Activated T-cell treated with anti-CD3 and anti-CD28 coated beads, Interleukin-2, amount 50 U/mL, for 24 hours (primary cell): ENCODE measurements at regions not wholly inside any gene's neighbourhood (a gene's known extent, or its start where the extent isn't known, plus 50 kb on each side); places are given as distances from the start of the nearest gene placed in this dataset.

Source experiments
- DNase-seq: peaks from one replicate; pipeline ENCODE4 v3.0.0-alpha.2; 2020
- H3K27ac Mint-ChIP-seq: 2 replicates; pipeline ENCODE4 v1.8.0; 2020; ENCODE audit warnings: mild to moderate bottlenecking, mixed read lengths
- H3K27me3 Mint-ChIP-seq: 2 replicates; pipeline ENCODE4 v1.8.0; 2020; ENCODE audit warnings: mixed read lengths
- H3K36me3 Mint-ChIP-seq: 2 replicates; pipeline ENCODE4 v1.8.0; 2020; ENCODE audit warnings: low read depth, mixed read lengths
- H3K4me1 Mint-ChIP-seq: 2 replicates; pipeline ENCODE4 v1.8.0; 2020; ENCODE audit warnings: low read depth, mixed read lengths
- H3K4me3 Mint-ChIP-seq: 2 replicates; pipeline ENCODE4 v1.8.0; 2020; ENCODE audit warnings: mild to moderate bottlenecking, moderate library complexity, mixed read lengths
- H3K9me3 Mint-ChIP-seq: 2 replicates; pipeline ENCODE4 v1.8.0; 2020; ENCODE audit warnings: mixed read lengths

GRCh38 chr1:108082738-108083562 is 117.2 kb downstream of the SLC25A24 start:
- no peak for DNase-seq

GRCh38 chr1:108082001-108082400 is 117.0 kb upstream of the VAV3 start:
- no peak overlapping the region for H3K4me3 Mint-ChIP-seq

More at GRCh38 chr1:108082738-108083562, 117.2 kb downstream of the SLC25A24 start:
- Mint-ChIP-seq H3K4me3 (no peak overlapping the region), H3K9me3 (no peaks in the 10 kb centered on the region), H3K27me3 (no peaks in the 10 kb centered on the region), H3K36me3 (no peaks in the 10 kb centered on the region), H3K27ac (peak overlapping the region; percentile 55), H3K4me1 (peaks cover 58% of the 10 kb centered on the region)

GRCh38 chr1:108080448-108080847 is 115.5 kb upstream of the VAV3 start:
- Mint-ChIP-seq H3K9me3 (no peaks in the 10 kb centered on the region), H3K27ac (peak overlapping the region; percentile 72), H3K27me3 (no peaks in the 10 kb centered on the region), H3K4me3 (no peak overlapping the region), H3K4me1 (peaks cover 70% of the 10 kb centered on the region), H3K36me3 (no peaks in the 10 kb centered on the region)
- no peak for DNase-seq

More at GRCh38 chr1:108082001-108082400, 117.0 kb upstream of the VAV3 start:
- Mint-ChIP-seq H3K36me3 (no peaks in the 10 kb centered on the region), H3K9me3 (no peaks in the 10 kb centered on the region), H3K27ac (peak overlapping the region; percentile 48), H3K4me1 (peaks cover 66% of the 10 kb centered on the region), H3K27me3 (no peaks in the 10 kb centered on the region)
- no peak for DNase-seq

- Mint-ChIP-seq H3K4me3 (peak overlapping the region; percentile 18), H3K27me3 (no peaks in the 10 kb centered on the region), H3K9me3 (no peaks in the 10 kb centered on the region), H3K36me3 (no peaks in the 10 kb centered on the region), H3K4me1 (peaks cover 70% of the 10 kb centered on the region), H3K27ac (peak overlapping the region; percentile 79)
- peak; percentile 56 for DNase-seq
These were observed 114.6 kb upstream of the VAV3 start for GRCh38 chr1:108079440-108080025.

- Mint-ChIP-seq H3K27ac (peak overlapping the region; percentile 91), H3K36me3 (no peaks in the 10 kb centered on the region), H3K4me3 (peak overlapping the region; percentile 15), H3K4me1 (peaks cover 62% of the 10 kb centered on the region), H3K9me3 (no peaks in the 10 kb centered on the region), H3K27me3 (no peaks in the 10 kb centered on the region)
- DNase-seq, result no peak
These were observed 113.0 kb upstream of the VAV3 start for GRCh38 chr1:108077991-108078390.

- Mint-ChIP-seq H3K36me3 (no peaks in the 10 kb centered on the region), H3K4me3 (no peak overlapping the region), H3K9me3 (no peaks in the 10 kb centered on the region), H3K4me1 (peaks cover 39% of the 10 kb centered on the region), H3K27ac (no peak overlapping the region), H3K27me3 (no peaks in the 10 kb centered on the region)
- no peak for DNase-seq
These were observed 110.1 kb upstream of the VAV3 start for GRCh38 chr1:108075055-108075454.

- no peaks in the 10 kb centered on the region for H3K27me3 Mint-ChIP-seq
- H3K4me3 Mint-ChIP-seq, result no peak overlapping the region
- no peak overlapping the region for H3K27ac Mint-ChIP-seq
- no peaks in the 10 kb centered on the region for H3K9me3 Mint-ChIP-seq
- H3K36me3 Mint-ChIP-seq, result no peaks in the 10 kb centered on the region
- H3K4me1 Mint-ChIP-seq, result peaks cover 22% of the 10 kb centered on the region
- no peak for DNase-seq
These were observed 107.8 kb upstream of the VAV3 start for GRCh38 chr1:108072776-108073175.

- Mint-ChIP-seq H3K4me3 (no peak overlapping the region), H3K27ac (no peak overlapping the region), H3K36me3 (no peaks in the 10 kb centered on the region), H3K4me1 (peaks cover 17% of the 10 kb centered on the region), H3K27me3 (no peaks in the 10 kb centered on the region), H3K9me3 (no peaks in the 10 kb centered on the region)
- DNase-seq, result no peak
These were observed 107.2 kb upstream of the VAV3 start for GRCh38 chr1:108072212-108072611.

GRCh38 chr1:108071601-108072000 is 106.6 kb upstream of the VAV3 start:
- H3K9me3 Mint-ChIP-seq, result no peaks in the 10 kb centered on the region
- peaks cover 21% of the 10 kb centered on the region for H3K4me1 Mint-ChIP-seq
- no peaks in the 10 kb centered on the region for H3K27me3 Mint-ChIP-seq
- no peak overlapping the region for H3K4me3 Mint-ChIP-seq
- H3K27ac Mint-ChIP-seq, result no peak overlapping the region
- H3K36me3 Mint-ChIP-seq, result no peaks in the 10 kb centered on the region
- no peak for DNase-seq

GRCh38 chr1:108070662-108071061 is 105.7 kb upstream of the VAV3 start:
- Mint-ChIP-seq H3K9me3 (no peaks in the 10 kb centered on the region), H3K36me3 (no peaks in the 10 kb centered on the region), H3K4me1 (peaks cover 18% of the 10 kb centered on the region), H3K4me3 (no peak overlapping the region), H3K27ac (no peak overlapping the region), H3K27me3 (no peaks in the 10 kb centered on the region)
- DNase-seq, result no peak

GRCh38 chr1:108067884-108068540 is 103.0 kb upstream of the VAV3 start:
- no peaks in the 10 kb centered on the region for H3K36me3 Mint-ChIP-seq
- H3K4me1 Mint-ChIP-seq, result peaks cover 24% of the 10 kb centered on the region
- no peaks in the 10 kb centered on the region for H3K9me3 Mint-ChIP-seq
- H3K4me3 Mint-ChIP-seq, result no peak overlapping the region
- no peak for DNase-seq
- no peaks in the 10 kb centered on the region for H3K27me3 Mint-ChIP-seq
- no peak overlapping the region for H3K27ac Mint-ChIP-seq

GRCh38 chr1:108066808-108067207 is 101.8 kb upstream of the VAV3 start:
- no peak for DNase-seq
- peaks cover 17% of the 10 kb centered on the region for H3K4me1 Mint-ChIP-seq
- no peak overlapping the region for H3K4me3 Mint-ChIP-seq
- H3K36me3 Mint-ChIP-seq, result no peaks in the 10 kb centered on the region
- H3K27me3 Mint-ChIP-seq, result no peaks in the 10 kb centered on the region
- peaks cover under 1% of the 10 kb centered on the region for H3K9me3 Mint-ChIP-seq
- no peak overlapping the region for H3K27ac Mint-ChIP-seq

GRCh38 chr1:108064255-108064654 is 99.3 kb upstream of the VAV3 start:
- no peaks in the 10 kb centered on the region for H3K27me3 Mint-ChIP-seq
- H3K4me1 Mint-ChIP-seq, result peaks cover 17% of the 10 kb centered on the region
- no peaks in the 10 kb centered on the region for H3K36me3 Mint-ChIP-seq
- H3K9me3 Mint-ChIP-seq, result peaks cover 4% of the 10 kb centered on the region
- DNase-seq, result no peak
- no peak overlapping the region for H3K4me3 Mint-ChIP-seq
- no peak overlapping the region for H3K27ac Mint-ChIP-seq

- no peaks in the 10 kb centered on the region for H3K27me3 Mint-ChIP-seq
- H3K27ac Mint-ChIP-seq, result no peak overlapping the region
- H3K4me1 Mint-ChIP-seq, result peaks cover 17% of the 10 kb centered on the region
- H3K9me3 Mint-ChIP-seq, result peaks cover 4% of the 10 kb centered on the region
- H3K36me3 Mint-ChIP-seq, result no peaks in the 10 kb centered on the region
- no peak overlapping the region for H3K4me3 Mint-ChIP-seq
- DNase-seq, result no peak
These were observed 98.7 kb upstream of the VAV3 start for GRCh38 chr1:108063703-108064102.

GRCh38 chr1:108059945-108060344 is 95.0 kb upstream of the VAV3 start:
- Mint-ChIP-seq H3K27me3 (no peaks in the 10 kb centered on the region), H3K4me3 (no peak overlapping the region), H3K27ac (no peak overlapping the region), H3K4me1 (peaks cover 7% of the 10 kb centered on the region), H3K9me3 (peaks cover 4% of the 10 kb centered on the region), H3K36me3 (no peaks in the 10 kb centered on the region)
- no peak for DNase-seq
